ENCODE measurements at regions not wholly inside any gene's neighbourhood (a gene's known extent, or its start where the extent isn't known, plus 50 kb on each side); places are given as distances from the start of the nearest gene placed in this dataset.

GRCh38 chr3:27584874-27585273 lies 100.7 kb upstream of the SLC4A7 start:
- TF ChIP-seq CTCF (IDR thresholded peaks at IDR 0.05; ENCODE audit: low read depth, low read length, poor library complexity, severe bottlenecking) = no peak
- TF ChIP-seq EZH2phosphoT487 (IDR thresholded peaks at IDR 0.05; ENCODE audit: borderline replicate concordance, low read length) = no peak
